Effector CD4-positive, alpha-beta T cell (primary cell): ENCODE measurements at regions not wholly inside any gene's neighbourhood (a gene's known extent, or its start where the extent isn't known, plus 50 kb on each side); places are given as distances from the start of the nearest gene placed in this dataset.

ENCODE experiments used
- DNase-seq: peaks from one replicate; pipeline ENCODE4 v3.0.0-alpha.2; 2020

DNA sequence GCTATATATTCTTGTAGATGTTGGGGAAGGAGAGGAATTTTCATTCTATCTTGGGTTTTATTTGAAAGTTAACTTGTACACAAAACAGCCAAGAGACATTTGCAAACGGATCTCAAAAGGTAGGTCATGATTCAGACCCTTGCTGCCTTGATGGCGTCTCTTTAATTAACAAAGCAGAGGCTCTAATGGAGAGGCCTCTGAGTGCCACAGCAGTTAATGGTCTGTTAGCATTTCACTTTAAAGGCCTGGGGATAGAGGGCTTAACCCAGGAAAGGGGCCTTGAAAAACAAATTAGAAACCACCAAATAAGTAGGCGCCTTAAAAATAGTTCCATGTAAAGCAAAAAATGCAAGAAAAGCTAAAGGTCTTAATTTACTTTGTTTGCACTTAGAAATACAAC lies 836.9 kb upstream of the CELF4 start:
- DNase-seq, result no peak

DNA sequence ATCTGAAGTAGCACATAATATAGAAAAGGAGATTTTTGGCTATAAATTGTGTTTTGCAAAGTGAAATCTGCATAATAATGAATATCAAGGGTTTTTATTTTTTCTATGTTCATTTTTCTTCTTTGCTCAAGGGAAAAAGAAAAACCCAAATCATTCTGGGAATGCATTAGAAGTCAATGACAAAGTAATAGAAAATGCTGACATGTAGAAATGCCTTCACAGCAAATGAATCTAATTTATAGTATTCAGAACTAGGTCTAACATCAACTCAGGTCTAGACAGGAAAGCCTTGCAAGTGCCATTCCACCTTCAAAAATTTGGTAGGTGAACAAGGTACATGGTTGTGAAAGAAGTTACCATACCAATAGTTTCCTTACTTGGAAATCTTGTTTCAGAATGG lies 831.5 kb upstream of the CELF4 start:
- no peak for DNase-seq

DNA sequence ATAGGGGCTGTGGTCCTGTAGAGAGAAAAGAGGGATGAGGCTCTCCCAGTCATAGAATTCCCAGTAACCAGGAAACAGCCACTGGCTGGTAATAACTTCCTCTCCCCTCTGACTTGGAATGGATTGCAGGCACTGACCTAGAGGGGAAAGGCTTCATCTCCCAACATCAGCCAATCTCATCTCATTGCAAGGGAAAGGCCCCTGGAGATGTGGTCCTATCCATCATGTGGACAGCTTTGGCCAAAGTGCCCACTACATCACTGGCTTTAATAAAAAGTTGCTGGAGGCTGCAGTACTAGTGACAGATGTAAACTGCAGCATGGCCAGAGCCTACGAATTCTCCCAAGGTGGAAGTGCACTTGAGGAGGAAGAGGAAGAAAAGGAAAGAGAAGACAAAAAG lies 820.5 kb upstream of the CELF4 start:
- no peak for DNase-seq

DNA sequence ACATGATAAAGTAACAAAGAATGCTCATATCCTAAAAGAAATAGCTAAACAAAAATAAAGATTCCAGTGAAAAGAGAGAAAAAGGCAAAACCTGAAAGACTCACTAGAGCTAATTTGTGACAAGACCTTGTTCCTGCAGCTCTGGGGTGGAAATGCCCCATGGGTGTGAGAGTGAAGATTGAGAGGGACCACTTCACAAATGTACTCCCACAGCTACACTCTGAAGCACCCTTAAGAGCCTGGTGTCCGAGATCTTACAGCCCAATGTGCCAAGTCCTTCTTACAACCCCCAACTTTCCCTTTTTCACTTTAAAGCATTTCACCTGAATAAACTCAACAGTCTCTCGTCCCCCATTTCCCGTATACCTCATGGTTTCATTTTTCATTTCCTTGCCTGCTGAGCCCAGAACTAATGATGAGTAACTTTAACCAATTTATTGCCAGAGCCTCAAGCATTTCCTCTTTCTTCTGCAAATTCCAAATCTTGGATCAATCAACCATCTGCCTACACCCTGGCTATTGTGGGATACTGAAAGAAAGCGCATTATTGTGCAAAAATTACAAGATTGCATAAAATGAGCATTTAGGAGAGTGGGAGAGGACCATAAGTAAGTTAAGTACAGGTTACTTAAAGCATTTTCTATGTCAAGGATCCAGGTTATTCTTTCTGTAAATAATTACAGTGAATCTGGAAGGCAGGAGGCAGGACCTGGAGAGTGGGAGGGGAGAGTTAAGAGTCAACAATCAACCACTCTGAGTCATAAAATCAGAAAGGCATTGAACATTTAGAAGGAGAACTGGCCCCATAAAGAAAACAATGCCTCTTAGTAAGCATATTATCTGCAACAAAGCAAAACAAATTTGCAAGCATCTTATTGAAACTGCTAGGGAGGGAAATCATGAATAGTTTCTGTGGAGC lies 804.4 kb upstream of the CELF4 start:
- no peak for DNase-seq

DNA sequence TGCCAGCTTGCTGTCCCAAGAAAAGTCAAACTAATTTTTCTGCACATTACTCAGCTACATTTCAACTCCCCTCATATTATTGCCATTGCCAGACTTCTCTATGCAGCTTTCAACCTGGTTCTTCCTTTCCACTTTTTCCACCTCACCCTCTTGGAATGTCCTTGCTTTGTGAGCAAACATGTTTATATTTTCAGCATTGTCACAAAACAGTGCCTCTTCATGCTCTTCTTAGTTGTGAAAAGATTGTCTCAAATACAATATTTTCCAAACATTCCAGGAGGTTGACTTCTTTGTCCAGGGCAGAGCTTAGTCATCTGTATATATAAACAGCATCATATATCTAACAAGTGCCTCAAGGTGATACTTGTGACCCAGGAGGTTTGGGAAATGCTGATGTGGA lies 803.3 kb upstream of the CELF4 start:
- DNase-seq, result no peak

DNA sequence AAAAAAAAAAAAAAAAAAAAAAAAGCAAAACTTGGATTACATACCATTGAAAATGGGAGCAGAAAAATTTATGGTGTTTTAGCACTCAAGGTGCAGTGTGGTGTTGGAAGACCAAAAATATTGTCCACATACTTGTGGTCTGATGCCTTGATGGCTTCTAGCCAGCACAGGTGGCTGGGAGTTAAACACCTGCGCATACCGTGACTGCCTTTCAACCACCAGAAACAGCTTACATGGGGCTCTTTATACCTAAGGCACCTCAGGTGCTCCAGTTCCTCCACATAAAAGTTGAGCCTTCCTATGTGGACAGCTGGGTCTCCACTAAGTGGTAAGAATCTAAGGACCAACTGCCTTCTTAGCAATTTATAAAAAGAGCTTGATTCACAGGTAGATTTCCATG lies 802.6 kb upstream of the CELF4 start:
- DNase-seq, result no peak

DNA sequence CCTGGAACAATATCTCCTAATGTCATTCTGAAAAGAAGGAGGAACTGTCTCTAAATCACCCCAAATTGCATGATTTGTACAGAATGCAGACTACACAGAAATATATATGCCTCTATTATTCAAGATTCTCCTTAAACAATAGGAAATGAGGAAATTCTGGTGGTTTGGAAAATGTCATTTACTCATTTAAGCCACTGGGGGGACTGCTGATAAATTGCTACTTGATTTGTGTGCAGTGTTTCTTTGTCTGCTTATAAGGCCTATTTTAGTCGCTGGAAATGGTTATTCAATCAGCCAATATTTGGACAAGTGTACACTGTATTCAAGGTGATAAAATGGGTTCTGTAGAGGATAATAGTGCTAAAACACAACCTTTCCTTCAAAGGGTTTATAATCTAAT lies 801.9 kb upstream of the CELF4 start:
- no peak for DNase-seq

DNA sequence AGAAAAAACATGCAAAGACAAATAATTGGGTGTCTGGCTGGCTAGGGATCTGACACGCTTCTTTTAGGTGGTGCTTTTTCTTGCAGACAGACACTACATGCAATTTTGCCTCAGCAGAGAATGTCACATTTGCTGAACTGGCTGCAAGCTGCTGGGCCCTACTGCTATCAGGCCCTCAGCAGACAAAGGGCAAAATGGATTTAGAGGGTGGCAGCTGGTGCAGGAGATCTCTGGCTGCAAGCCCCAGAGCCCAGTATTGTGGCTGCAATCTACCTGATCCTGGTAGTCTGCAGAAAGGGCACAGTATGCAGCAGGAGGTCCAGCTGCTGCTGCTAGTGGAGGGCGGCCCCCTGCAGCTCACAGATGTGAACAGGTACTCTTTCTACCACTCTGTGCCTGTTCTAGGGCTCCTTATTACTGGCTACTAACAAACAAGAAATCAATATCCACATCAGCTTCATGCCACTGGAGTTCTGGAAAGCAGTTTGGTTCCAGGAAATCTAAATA lies 796.7 kb upstream of the CELF4 start:
- DNase-seq, result no peak

DNA sequence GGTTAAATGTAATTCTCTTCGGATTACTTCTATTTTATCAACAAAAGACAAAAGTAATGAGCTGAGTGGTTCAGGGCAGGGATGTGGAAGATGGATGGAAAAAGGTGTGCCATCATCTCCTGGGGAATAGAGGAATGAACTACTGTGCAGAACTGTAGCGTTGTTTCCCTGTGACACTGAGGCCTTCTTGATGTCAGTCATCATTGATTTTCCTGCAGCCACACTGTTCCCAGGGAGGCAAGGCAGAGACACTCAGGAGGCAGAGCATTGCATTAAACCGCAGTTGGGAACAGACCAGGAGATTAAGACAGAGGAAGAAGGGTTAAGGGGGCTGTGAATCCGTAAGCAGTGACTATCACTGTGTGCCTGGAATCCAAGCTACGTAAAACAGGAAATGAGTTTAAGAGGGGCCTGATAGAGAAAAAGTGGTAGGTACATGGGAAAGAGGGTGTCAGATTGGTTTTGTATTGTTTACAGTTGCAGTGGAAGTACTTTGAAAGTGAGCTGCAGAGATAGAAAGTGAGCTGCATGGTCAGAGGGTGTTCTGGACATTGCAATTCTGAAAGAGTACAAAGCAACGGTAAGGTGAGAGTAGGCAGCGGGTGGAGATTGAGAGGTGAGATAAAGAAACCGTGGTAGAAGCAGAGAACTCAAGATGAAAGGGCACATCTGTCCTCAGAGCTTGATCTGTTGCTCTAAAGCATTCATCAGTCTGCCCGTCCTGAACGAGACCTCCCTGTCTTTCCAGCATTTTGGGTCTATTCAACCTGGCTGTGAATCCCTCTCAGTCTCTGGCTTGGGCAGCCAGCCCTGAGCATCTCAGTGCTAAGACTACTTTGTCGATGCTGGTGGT lies 793.4 kb upstream of the CELF4 start:
- DNase-seq, result no peak

DNA sequence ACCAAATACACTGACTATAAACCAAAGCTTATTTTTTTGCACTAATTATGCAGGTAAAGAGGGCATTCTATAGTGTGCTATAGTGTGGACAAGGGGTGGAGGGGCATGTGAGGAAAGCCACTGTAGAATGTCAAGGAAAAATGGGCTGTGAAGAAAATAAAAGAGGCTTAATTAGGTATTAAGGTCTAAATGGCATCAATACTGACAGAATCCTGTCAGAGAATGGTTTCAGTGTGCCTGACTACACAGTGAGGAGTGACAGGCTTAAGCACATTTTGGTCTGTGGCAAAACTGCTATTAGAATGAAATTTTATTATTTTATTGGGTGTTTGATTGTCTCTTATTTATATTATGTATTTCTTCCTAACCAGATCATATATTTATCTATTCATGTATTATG lies 787.6 kb upstream of the CELF4 start:
- DNase-seq, result no peak

DNA sequence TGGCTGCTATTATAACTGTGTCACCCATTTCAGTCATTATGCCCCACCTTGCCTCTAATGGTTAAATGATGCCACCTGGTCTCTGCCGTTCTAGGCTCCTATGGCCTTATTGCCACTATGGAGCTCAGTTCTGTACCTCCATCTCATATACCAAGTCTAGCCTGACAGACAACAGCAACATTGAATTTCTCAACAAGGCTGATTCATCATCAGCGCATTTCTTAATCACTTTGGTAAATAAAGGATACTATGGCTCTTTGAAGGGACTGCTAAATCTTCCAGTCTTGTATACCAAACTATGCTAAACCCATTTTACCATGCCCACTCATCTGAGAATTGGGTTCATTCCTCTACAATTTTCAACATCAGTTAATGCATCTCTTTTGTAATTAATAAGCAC lies 784.5 kb upstream of the CELF4 start:
- DNase-seq, result no peak

DNA sequence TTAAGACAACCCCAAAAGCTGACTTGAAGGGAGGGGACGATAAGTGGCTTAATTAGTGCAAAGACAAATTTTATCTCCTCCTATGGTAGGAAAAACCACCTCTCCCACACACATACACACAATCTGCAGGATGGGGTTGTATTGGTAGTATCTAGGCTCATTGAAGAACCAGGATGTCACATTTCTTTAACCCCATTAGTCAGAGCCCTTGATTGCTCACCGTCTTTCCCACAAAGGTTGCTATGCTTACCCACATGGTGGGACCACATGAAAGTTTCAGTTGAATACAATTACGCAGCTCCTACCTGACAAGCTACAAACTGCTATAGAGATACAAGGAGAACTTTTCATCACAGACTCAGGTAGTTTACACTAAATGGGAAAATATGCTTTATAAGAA lies 765.0 kb upstream of the CELF4 start:
- DNase-seq, result no peak

DNA sequence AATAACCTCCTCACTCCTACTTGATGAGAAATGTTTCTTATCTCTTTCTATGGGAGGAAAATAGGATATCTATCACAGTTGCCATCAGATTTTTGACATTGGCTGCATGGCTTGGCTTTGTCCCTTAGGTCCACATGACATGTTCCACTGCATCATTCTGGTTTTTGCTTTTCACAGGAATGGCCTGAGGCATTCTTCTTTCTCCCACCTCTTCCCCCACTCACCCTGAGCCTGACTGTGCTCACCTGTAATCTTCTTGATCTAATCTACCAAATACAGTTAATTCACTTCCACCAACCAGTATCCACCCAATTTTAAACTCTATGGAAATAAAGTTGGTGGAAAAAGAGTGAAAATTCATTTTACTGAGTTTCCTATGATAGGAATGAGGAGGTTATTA lies 763.5 kb upstream of the CELF4 start:
- no peak for DNase-seq

DNA sequence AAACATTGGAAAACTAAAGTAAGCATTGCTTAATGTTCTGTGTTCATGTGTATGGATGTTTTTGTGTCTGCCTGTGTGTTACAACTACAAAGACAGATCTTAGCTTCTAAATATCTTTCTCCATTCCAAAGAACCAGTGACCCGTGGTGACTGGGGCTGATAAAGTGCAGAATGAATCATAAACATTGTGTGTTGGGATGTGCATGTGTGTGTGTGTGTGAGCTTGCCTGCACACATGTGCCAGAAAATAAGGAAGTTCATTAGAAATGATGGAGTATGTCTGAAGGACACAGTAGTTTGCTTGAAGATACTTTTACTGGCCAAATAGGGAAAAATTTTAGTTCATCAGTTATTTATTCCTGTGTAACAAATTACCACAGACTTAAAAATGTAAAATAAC lies 756.6 kb upstream of the CELF4 start:
- no peak for DNase-seq

DNA sequence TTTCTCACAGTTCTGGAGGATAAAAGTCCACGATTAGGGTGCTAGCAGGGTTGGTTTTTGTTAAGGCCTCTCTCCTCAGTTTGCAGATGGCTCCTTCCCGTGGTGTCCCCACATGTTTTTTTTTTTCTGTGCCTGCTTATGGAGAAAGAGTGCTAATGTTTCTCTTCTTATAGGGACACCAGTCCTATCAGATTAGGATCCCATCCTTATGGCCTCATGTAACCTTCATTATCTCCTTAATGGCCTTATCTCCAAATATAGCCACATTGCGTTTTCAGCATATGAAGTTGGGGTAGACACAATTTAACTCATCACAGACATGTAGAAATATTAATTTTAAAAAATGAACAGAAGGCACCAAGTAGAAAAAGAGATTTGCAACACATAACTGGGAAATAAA lies 755.7 kb upstream of the CELF4 start:
- DNase-seq, result no peak

DNA sequence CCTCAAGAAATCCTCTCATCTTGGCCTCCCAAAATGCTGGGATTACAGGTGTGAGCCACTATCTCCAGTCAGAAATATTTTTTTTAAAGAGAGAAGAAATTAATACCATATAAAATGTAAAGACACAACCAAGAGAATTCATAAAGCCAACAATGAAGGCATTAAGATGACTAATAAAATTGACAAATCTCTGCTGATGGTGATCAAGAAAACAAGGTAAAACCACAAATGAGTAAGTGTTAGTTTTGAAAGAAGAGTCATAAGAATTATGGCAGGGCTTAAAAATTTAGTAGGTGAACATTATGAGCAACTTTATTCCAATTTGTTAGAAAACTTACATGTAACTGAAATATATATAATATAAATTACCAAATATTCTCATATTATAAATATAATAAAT lies 752.8 kb upstream of the CELF4 start:
- DNase-seq, result no peak

DNA sequence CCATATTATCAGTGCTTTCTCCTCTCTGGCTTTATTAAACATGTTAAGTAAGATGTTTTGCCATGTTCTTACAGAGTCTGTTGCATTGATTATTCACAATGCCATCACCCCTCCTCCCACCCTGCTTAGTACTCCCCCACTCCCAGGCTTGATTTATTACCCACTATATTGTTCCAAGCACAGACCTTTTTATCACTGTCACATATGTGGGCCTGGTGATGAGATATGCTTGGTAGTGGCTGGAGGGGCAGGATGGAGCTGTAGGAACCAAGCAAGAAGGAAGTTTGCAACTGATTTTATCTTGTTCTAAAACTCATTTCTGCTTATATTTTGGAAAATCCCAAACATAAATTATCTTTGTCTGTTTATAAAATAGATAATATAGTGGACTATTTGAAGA lies 748.2 kb upstream of the CELF4 start:
- DNase-seq, result no peak

DNA sequence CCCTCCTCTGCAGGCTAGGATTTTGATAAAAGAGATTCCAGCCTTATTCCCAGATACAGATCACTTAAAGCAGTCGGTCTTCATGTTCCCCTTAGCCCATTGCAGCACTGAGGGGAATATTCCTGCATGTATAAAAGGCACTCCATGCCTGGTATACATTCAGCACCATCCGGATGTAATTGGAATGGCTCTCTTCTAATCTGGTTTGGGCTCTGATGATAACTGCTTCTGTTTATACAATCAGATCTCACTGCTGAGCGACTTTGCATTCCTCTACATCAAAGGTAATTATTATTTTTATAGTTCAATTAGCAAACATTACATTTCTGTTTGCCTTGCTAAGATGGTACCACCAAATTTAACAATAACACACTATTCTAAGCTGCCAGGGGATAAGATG lies 746.9 kb upstream of the CELF4 start:
- no peak for DNase-seq

DNA sequence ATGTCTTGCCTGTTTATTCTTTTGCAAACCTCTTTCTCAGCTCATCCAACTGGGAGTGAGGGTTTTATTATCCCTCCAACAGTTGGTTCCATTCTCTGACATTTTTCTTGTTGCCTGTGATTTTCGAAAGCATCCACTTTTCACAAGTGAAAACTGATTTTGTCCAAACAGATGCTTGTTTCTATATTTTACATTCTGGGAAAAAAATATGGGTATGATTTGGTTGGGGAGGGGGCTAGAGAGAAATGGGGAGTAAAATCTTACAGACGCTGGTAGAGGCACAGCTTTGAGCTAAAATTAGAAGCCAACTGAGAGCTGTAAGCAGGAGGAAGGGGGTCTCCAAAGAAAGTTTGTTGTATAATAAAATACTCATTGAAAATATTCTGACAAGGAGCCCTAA lies 745.3 kb upstream of the CELF4 start:
- DNase-seq, result no peak

DNA sequence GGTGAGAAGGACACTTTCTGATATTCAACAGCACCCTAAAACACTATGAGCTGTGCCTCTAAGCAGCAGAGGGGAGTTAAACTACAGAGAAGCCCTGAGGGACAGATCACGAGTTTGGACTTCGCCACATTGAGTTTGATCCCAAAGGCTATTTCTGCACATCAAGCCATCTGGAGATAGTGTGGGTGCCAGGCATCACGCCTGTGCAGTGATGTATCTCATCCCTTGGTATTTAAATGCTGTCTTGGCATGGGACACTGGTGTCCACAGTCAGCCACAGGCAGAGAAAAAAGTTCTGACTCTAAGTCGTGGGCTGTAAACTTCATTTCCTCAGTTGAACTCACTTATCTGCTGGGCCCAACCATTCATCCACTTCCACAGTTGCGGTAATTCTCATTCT lies 742.3 kb upstream of the CELF4 start:
- DNase-seq, result no peak

DNA sequence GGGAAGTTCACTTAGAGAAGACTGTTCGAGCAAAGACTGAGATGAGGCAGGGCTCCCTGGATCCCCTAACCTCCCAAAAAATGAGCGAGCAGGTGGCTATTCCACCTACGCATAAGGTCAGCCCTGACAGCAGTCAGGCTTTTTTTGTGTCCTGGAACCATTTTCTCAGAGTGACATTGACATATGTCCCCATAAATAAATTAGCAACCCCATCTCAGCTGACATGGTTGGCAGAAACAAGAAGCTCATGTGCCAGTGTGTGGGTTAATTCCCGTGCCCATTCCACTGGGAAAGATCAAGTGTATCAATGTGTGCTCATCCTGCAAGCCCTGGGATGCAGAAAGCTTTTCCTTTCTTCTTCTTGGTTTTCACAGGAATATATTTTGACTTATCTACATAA lies 740.4 kb upstream of the CELF4 start:
- DNase-seq, result no peak

DNA sequence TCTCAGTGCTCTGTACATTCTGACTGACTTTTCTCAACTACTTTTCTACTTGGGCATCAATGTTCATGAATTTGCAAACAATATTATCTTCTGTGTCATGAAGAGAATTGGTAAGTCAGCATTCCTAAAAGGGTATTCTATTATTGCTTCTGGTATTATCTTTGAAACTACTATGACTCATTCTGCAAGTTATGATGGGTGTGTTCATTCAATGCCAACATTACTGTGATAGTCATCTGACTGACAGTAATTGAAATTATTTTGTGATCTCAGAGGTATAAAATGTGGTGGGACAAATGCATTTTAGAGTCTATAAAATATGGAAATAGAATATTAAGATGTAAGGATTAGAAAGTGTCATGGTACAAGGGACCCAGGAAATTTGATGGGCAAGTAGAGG lies 736.0 kb upstream of the CELF4 start:
- DNase-seq, result no peak

DNA sequence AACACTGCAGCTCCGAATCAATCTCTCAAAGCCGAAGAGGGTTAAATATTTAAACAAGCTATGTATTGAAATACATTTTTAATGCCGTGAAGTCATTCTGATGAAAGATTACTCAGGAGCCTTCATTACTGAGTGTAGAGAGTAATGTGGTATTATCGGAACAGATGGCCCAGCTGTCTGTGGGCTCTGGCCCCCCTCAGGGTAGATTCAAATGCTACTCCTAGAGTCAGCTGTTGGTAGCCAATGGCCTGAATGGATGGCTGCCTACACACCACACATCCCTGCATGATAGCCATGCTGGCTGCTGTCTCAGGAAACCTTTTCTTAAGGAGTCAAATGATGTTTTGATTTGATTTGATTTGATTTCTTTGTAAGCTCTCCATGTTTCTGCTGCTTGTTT lies 732.3 kb upstream of the CELF4 start:
- no peak for DNase-seq

DNA sequence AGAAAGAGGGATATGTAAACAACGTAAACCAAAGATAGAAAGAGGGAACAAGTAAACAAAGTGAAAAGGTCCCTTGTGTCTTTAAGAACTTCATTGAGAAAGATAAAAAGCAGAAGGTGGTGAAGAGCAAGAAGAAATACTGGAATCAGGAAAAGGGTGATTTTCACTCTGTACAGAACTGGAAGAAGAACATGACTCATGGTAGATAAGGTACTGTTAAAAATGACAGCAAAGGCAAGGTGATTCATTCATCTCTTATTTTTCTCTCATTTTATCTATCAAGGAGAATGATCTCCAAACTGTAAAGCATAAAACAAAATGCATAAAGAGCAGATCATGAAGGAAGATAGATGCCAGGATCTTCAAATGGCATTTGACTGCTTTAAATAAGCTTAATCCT lies 724.6 kb upstream of the CELF4 start:
- DNase-seq, result no peak
